ENCODE measurements at regions not wholly inside any gene's neighbourhood (a gene's known extent, or its start where the extent isn't known, plus 50 kb on each side); places are given as distances from the start of the nearest gene placed in this dataset.

DNA sequence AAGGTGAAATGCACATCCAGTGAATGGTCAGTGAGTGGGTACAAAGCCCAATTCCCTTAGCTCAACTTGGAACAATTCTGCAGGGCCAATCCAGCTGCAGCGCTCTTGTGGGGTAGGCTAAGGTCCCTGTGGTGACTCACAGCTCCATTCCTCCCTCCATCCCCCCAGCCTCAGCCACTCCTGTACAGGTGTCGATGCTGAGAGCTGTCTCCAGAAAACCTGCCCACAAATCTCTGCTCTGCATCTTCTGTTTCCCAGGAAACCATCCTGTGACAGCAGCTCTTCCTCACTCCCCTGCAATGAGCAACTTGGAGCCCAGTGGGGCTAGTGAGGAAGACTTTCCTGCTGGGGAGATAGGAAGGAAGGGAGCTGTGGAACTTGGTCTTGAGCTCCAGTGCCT is 244.7 kb upstream of the GPR26 start:
- no peak overlapping the region for H3K27ac Mint-ChIP-seq
- no peak overlapping the region for H3K4me3 Mint-ChIP-seq (ENCODE audit: low read depth)
- DNase-seq (ENCODE audit: low spot score, unreplicated experiment) = no peak
- TF ChIP-seq, protein P1, sequence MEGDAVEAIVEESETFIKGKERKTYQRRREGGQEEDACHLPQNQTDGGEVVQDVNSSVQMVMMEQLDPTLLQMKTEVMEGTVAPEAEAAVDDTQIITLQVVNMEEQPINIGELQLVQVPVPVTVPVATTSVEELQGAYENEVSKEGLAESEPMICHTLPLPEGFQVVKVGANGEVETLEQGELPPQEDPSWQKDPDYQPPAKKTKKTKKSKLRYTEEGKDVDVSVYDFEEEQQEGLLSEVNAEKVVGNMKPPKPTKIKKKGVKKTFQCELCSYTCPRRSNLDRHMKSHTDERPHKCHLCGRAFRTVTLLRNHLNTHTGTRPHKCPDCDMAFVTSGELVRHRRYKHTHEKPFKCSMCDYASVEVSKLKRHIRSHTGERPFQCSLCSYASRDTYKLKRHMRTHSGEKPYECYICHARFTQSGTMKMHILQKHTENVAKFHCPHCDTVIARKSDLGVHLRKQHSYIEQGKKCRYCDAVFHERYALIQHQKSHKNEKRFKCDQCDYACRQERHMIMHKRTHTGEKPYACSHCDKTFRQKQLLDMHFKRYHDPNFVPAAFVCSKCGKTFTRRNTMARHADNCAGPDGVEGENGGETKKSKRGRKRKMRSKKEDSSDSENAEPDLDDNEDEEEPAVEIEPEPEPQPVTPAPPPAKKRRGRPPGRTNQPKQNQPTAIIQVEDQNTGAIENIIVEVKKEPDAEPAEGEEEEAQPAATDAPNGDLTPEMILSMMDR (IDR thresholded peaks at IDR 0.05; ENCODE audit: unreplicated experiment) = no peak
- H3K27me3 Mint-ChIP-seq = peaks cover 3% of the 10 kb centered on the region
- no peaks in the 10 kb centered on the region for H3K9me3 Mint-ChIP-seq (ENCODE audit: low read depth)
- H3K4me1 Mint-ChIP-seq (ENCODE audit: low read depth) = no peaks in the 10 kb centered on the region
- H3K36me3 Mint-ChIP-seq (ENCODE audit: insufficient read depth) = no peaks in the 10 kb centered on the region

DNA sequence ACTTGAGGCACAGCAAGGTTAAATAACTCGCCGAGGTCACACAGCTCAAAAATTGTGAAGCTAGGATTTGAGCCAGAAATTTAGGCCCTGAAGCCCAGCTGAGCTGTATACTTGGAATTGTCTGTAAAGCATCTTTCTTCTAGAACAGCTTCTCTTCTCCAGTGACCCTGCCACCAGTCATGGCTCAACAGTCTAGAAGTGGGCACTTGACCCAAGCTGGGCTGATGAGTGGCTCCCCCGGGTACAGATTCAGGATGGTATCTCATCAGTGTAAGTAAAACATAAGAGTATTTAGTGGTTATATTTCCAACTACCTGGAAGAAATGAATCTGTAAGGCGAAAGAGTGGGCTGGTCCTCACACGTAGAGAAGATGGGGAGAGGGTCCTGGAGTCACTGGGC is 243.9 kb upstream of the GPR26 start:
- Mint-ChIP-seq H3K4me3 (ENCODE audit: low read depth) (no peak overlapping the region), H3K27ac (no peak overlapping the region), H3K36me3 (ENCODE audit: insufficient read depth) (no peaks in the 10 kb centered on the region), H3K27me3 (peaks cover 11% of the 10 kb centered on the region), H3K9me3 (ENCODE audit: low read depth) (no peaks in the 10 kb centered on the region), H3K4me1 (ENCODE audit: low read depth) (peaks cover 2% of the 10 kb centered on the region)
- no peak for DNase-seq (ENCODE audit: low spot score, unreplicated experiment)
- TF ChIP-seq, protein P1 (IDR thresholded peaks at IDR 0.05; ENCODE audit: unreplicated experiment) = no peak

DNA sequence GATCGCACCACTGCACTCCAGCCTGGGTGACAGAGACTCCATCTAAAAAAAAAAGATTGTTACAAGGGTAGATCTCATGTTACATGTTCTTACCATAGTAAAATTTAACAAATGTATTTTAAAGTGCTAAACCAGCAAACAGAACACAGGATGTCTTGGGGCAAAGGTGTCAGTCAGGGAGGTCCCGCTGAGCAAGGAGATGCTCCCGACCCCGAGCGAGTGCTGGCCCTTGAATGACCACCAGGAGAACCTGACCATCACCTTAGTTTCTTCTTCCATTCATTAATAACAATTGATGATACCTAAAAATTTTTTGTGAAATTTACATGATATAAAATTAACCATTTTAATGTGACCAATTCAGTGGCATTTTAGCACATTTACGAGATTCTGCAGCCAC is 241.6 kb upstream of the GPR26 start:
- Mint-ChIP-seq H3K4me1 (ENCODE audit: low read depth) (peaks cover 11% of the 10 kb centered on the region), H3K27ac (no peak overlapping the region), H3K36me3 (ENCODE audit: insufficient read depth) (no peaks in the 10 kb centered on the region), H3K9me3 (ENCODE audit: low read depth) (no peaks in the 10 kb centered on the region), H3K27me3 (peaks cover 12% of the 10 kb centered on the region), H3K4me3 (ENCODE audit: low read depth) (no peak overlapping the region)
- TF ChIP-seq, protein P1 (IDR thresholded peaks at IDR 0.05; ENCODE audit: unreplicated experiment) = no peak
- DNase-seq (ENCODE audit: low spot score, unreplicated experiment) = no peak

DNA sequence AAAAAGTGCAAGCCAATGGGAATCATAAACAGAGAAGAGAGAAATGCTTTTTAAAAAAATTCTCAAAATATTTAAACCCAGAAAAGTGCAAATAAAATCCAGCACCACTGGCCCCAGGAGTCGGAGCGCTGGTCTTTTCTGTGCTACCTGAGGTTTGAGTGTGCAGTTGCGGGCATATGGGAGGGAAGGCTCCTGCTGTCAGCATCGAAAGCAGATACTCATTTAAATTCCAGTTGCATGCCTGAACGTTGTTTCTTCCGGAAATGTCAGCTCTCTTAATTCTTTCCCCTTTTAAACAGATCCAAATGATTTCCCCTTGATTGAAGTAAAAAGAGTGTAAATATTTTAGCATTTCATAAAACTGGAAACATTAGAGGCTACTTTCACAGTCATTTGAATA is 240.5 kb upstream of the GPR26 start:
- TF ChIP-seq, protein P1 (IDR thresholded peaks at IDR 0.05; ENCODE audit: unreplicated experiment) = no peak
- Mint-ChIP-seq H3K9me3 (ENCODE audit: low read depth) (no peaks in the 10 kb centered on the region), H3K4me1 (ENCODE audit: low read depth) (peaks cover 13% of the 10 kb centered on the region), H3K27ac (no peak overlapping the region), H3K36me3 (ENCODE audit: insufficient read depth) (no peaks in the 10 kb centered on the region), H3K27me3 (peaks cover 12% of the 10 kb centered on the region), H3K4me3 (ENCODE audit: low read depth) (no peak overlapping the region)
- DNase-seq (ENCODE audit: low spot score, unreplicated experiment) = no peak

DNA sequence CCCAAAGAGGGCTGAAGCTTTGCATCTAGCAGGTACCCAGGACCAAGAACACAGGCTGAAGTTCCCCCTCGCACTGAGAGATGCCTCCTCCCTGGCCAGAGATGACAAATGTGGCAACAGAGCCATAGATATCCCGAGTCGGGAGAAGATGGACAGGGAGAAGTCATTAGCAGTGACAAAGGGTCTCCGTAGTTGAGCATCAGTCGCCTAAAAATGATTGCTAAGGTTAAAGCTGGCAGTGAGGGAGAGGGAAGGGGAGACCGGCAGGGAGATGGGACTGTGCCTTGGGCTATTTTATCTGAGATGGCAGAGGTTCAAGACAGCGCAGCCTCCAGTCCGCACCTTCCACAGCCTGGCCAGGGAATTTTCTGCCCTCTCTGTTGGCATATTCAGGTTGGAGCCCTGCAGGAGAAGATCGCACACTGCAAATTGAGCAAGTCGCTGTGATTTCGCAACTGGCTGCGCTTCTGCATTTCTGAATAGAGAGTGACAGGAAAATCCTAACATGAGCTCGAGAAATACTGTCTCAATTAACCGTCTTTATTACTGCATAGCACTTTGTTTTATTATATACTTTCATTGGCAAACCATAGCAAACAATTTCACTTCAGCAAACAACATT is 238.9 kb upstream of the GPR26 start:
- peaks cover 12% of the 10 kb centered on the region for H3K27me3 Mint-ChIP-seq
- H3K9me3 Mint-ChIP-seq (ENCODE audit: low read depth) = no peaks in the 10 kb centered on the region
- peaks cover 13% of the 10 kb centered on the region for H3K4me1 Mint-ChIP-seq (ENCODE audit: low read depth)
- no peak overlapping the region for H3K4me3 Mint-ChIP-seq (ENCODE audit: low read depth)
- TF ChIP-seq, protein P1 (IDR thresholded peaks at IDR 0.05; ENCODE audit: unreplicated experiment) = no peak
- no peak overlapping the region for H3K27ac Mint-ChIP-seq
- peaks cover 1% of the 10 kb centered on the region for H3K36me3 Mint-ChIP-seq (ENCODE audit: insufficient read depth)
- DNase-seq (ENCODE audit: low spot score, unreplicated experiment) = no peak

Data from progenitor cell of endocrine pancreas (in vitro differentiated cells).